ENCODE measurements at regions not wholly inside any gene's neighbourhood (a gene's known extent, or its start where the extent isn't known, plus 50 kb on each side); places are given as distances from the start of the nearest gene placed in this dataset.
"Not testable (repeated sequence)": the region's sequence is repeated elsewhere in the genome, so short reads cannot be mapped to it uniquely, and the experiment has no call there.

GRCh38 chr21:28162052-28162451, 830.6 kb downstream of the LTN1 start:
- H3K4me1 ChIP-seq (ENCODE audit: control insufficient read depth, insufficient read depth, low read length, poor library complexity, severe bottlenecking); H3K27me3 ChIP-seq (replicated peaks; ENCODE audit: control insufficient read depth, insufficient read depth, low read length, poor library complexity, severe bottlenecking); H3K36me3 ChIP-seq (ENCODE audit: control insufficient read depth, insufficient read depth, low read length); H3K27ac ChIP-seq (ENCODE audit: insufficient read depth, low read length, poor library complexity, severe bottlenecking); H3K4me3 ChIP-seq (ENCODE audit: insufficient read depth, low read depth, low read length, poor library complexity, severe bottlenecking); H3K9me3 ChIP-seq (ENCODE audit: control insufficient read depth, low read length); DNase-seq: not testable (repeated sequence)

- Histone ChIP-seq H3K9me3 (ENCODE audit: control insufficient read depth, low read length) (no peaks in the 10 kb centered on the region), H3K27ac (ENCODE audit: insufficient read depth, low read length, poor library complexity, severe bottlenecking) (no peak overlapping the region), H3K36me3 (ENCODE audit: control insufficient read depth, insufficient read depth, low read length) (no peaks in the 10 kb centered on the region), H3K4me3 (ENCODE audit: insufficient read depth, low read depth, low read length, poor library complexity, severe bottlenecking) (no peak overlapping the region), H3K27me3 (replicated peaks; ENCODE audit: control insufficient read depth, insufficient read depth, low read length, poor library complexity, severe bottlenecking) (no peaks in the 10 kb centered on the region), H3K4me1 (ENCODE audit: control insufficient read depth, insufficient read depth, low read length, poor library complexity, severe bottlenecking) (no peaks in the 10 kb centered on the region)
- no peak for DNase-seq
These were observed 832.3 kb downstream of the LTN1 start for GRCh38 chr21:28160378-28160777.

- no peaks in the 10 kb centered on the region for H3K4me1 ChIP-seq (ENCODE audit: control insufficient read depth, insufficient read depth, low read length, poor library complexity, severe bottlenecking)
- H3K36me3 ChIP-seq (ENCODE audit: control insufficient read depth, insufficient read depth, low read length), result no peaks in the 10 kb centered on the region
- H3K4me3 ChIP-seq (ENCODE audit: insufficient read depth, low read depth, low read length, poor library complexity, severe bottlenecking), result no peak overlapping the region
- no peaks in the 10 kb centered on the region for H3K27me3 ChIP-seq (replicated peaks; ENCODE audit: control insufficient read depth, insufficient read depth, low read length, poor library complexity, severe bottlenecking)
- no peak for DNase-seq
- H3K27ac ChIP-seq (ENCODE audit: insufficient read depth, low read length, poor library complexity, severe bottlenecking), result no peak overlapping the region
- no peaks in the 10 kb centered on the region for H3K9me3 ChIP-seq (ENCODE audit: control insufficient read depth, low read length)
These were observed 833.3 kb downstream of the LTN1 start for GRCh38 chr21:28159396-28159795.

- Histone ChIP-seq H3K27ac (ENCODE audit: insufficient read depth, low read length, poor library complexity, severe bottlenecking) (no peak overlapping the region), H3K4me1 (ENCODE audit: control insufficient read depth, insufficient read depth, low read length, poor library complexity, severe bottlenecking) (no peaks in the 10 kb centered on the region), H3K36me3 (ENCODE audit: control insufficient read depth, insufficient read depth, low read length) (no peaks in the 10 kb centered on the region), H3K27me3 (replicated peaks; ENCODE audit: control insufficient read depth, insufficient read depth, low read length, poor library complexity, severe bottlenecking) (no peaks in the 10 kb centered on the region), H3K9me3 (ENCODE audit: control insufficient read depth, low read length) (no peaks in the 10 kb centered on the region), H3K4me3 (ENCODE audit: insufficient read depth, low read depth, low read length, poor library complexity, severe bottlenecking) (no peak overlapping the region)
- DNase-seq, result no peak
These were observed 836.1 kb downstream of the LTN1 start for GRCh38 chr21:28156590-28156989.

- DNase-seq, result no peak
- H3K4me1 ChIP-seq (ENCODE audit: control insufficient read depth, insufficient read depth, low read length, poor library complexity, severe bottlenecking), result no peaks in the 10 kb centered on the region
- H3K27me3 ChIP-seq (replicated peaks; ENCODE audit: control insufficient read depth, insufficient read depth, low read length, poor library complexity, severe bottlenecking), result no peaks in the 10 kb centered on the region
- no peaks in the 10 kb centered on the region for H3K36me3 ChIP-seq (ENCODE audit: control insufficient read depth, insufficient read depth, low read length)
- H3K4me3 ChIP-seq (ENCODE audit: insufficient read depth, low read depth, low read length, poor library complexity, severe bottlenecking), result no peak overlapping the region
- H3K9me3 ChIP-seq (ENCODE audit: control insufficient read depth, low read length), result no peaks in the 10 kb centered on the region
- H3K27ac ChIP-seq (ENCODE audit: insufficient read depth, low read length, poor library complexity, severe bottlenecking), result no peak overlapping the region
These were observed 838.6 kb downstream of the LTN1 start for GRCh38 chr21:28154121-28154520.

GRCh38 chr21:28152732-28153131, 839.9 kb downstream of the LTN1 start:
- no peaks in the 10 kb centered on the region for H3K9me3 ChIP-seq (ENCODE audit: control insufficient read depth, low read length)
- no peaks in the 10 kb centered on the region for H3K27me3 ChIP-seq (replicated peaks; ENCODE audit: control insufficient read depth, insufficient read depth, low read length, poor library complexity, severe bottlenecking)
- no peaks in the 10 kb centered on the region for H3K4me1 ChIP-seq (ENCODE audit: control insufficient read depth, insufficient read depth, low read length, poor library complexity, severe bottlenecking)
- no peak for DNase-seq
- no peak overlapping the region for H3K4me3 ChIP-seq (ENCODE audit: insufficient read depth, low read depth, low read length, poor library complexity, severe bottlenecking)
- H3K27ac ChIP-seq (ENCODE audit: insufficient read depth, low read length, poor library complexity, severe bottlenecking), result no peak overlapping the region
- no peaks in the 10 kb centered on the region for H3K36me3 ChIP-seq (ENCODE audit: control insufficient read depth, insufficient read depth, low read length)

GRCh38 chr21:28151758-28152157, 840.9 kb downstream of the LTN1 start:
- H3K27me3 ChIP-seq (replicated peaks; ENCODE audit: control insufficient read depth, insufficient read depth, low read length, poor library complexity, severe bottlenecking), result no peaks in the 10 kb centered on the region
- H3K4me3 ChIP-seq (ENCODE audit: insufficient read depth, low read depth, low read length, poor library complexity, severe bottlenecking), result no peak overlapping the region

GRCh38 chr21:28150778-28151177, 841.9 kb downstream of the LTN1 start:
- Histone ChIP-seq H3K9me3 (ENCODE audit: control insufficient read depth, low read length) (no peaks in the 10 kb centered on the region), H3K27me3 (replicated peaks; ENCODE audit: control insufficient read depth, insufficient read depth, low read length, poor library complexity, severe bottlenecking) (no peaks in the 10 kb centered on the region), H3K4me3 (ENCODE audit: insufficient read depth, low read depth, low read length, poor library complexity, severe bottlenecking) (no peak overlapping the region), H3K4me1 (ENCODE audit: control insufficient read depth, insufficient read depth, low read length, poor library complexity, severe bottlenecking) (no peaks in the 10 kb centered on the region), H3K36me3 (ENCODE audit: control insufficient read depth, insufficient read depth, low read length) (no peaks in the 10 kb centered on the region), H3K27ac (ENCODE audit: insufficient read depth, low read length, poor library complexity, severe bottlenecking) (no peak overlapping the region)
- DNase-seq, result no peak

More at GRCh38 chr21:28151758-28152157, 840.9 kb downstream of the LTN1 start:
- H3K36me3 ChIP-seq (ENCODE audit: control insufficient read depth, insufficient read depth, low read length), result no peaks in the 10 kb centered on the region
- no peak overlapping the region for H3K27ac ChIP-seq (ENCODE audit: insufficient read depth, low read length, poor library complexity, severe bottlenecking)
- DNase-seq, result no peak
- H3K9me3 ChIP-seq (ENCODE audit: control insufficient read depth, low read length), result no peaks in the 10 kb centered on the region
- no peaks in the 10 kb centered on the region for H3K4me1 ChIP-seq (ENCODE audit: control insufficient read depth, insufficient read depth, low read length, poor library complexity, severe bottlenecking)

GRCh38 chr21:28148400-28149064, 844.1 kb downstream of the LTN1 start:
- Histone ChIP-seq H3K9me3 (ENCODE audit: control insufficient read depth, low read length) (no peaks in the 10 kb centered on the region), H3K27ac (ENCODE audit: insufficient read depth, low read length, poor library complexity, severe bottlenecking) (no peak overlapping the region), H3K4me1 (ENCODE audit: control insufficient read depth, insufficient read depth, low read length, poor library complexity, severe bottlenecking) (no peaks in the 10 kb centered on the region), H3K36me3 (ENCODE audit: control insufficient read depth, insufficient read depth, low read length) (no peaks in the 10 kb centered on the region), H3K4me3 (ENCODE audit: insufficient read depth, low read depth, low read length, poor library complexity, severe bottlenecking) (no peak overlapping the region), H3K27me3 (replicated peaks; ENCODE audit: control insufficient read depth, insufficient read depth, low read length, poor library complexity, severe bottlenecking) (no peaks in the 10 kb centered on the region)
- no peak for DNase-seq

GRCh38 chr21:28144653-28145052, 848.0 kb downstream of the LTN1 start:
- Histone ChIP-seq H3K36me3 (ENCODE audit: control insufficient read depth, insufficient read depth, low read length) (no peaks in the 10 kb centered on the region), H3K27me3 (replicated peaks; ENCODE audit: control insufficient read depth, insufficient read depth, low read length, poor library complexity, severe bottlenecking) (no peaks in the 10 kb centered on the region), H3K4me1 (ENCODE audit: control insufficient read depth, insufficient read depth, low read length, poor library complexity, severe bottlenecking) (no peaks in the 10 kb centered on the region), H3K27ac (ENCODE audit: insufficient read depth, low read length, poor library complexity, severe bottlenecking) (no peak overlapping the region), H3K9me3 (ENCODE audit: control insufficient read depth, low read length) (no peaks in the 10 kb centered on the region), H3K4me3 (ENCODE audit: insufficient read depth, low read depth, low read length, poor library complexity, severe bottlenecking) (no peak overlapping the region)
- DNase-seq, result no peak

Data from effector memory CD4-positive, alpha-beta T cell (primary cell).